IPS-15b (cell line): ENCODE measurements at regions not wholly inside any gene's neighbourhood (a gene's known extent, or its start where the extent isn't known, plus 50 kb on each side); places are given as distances from the start of the nearest gene placed in this dataset.

Source experiments
- H3K27me3 ChIP-seq: one replicate; pipeline ENCODE4 v1.6.1; 2013; ENCODE audit warnings: low read length; ENCODE audit not compliant: control insufficient read depth, insufficient read depth
- H3K36me3 ChIP-seq: one replicate; pipeline ENCODE4 v1.6.1; 2013; ENCODE audit warnings: low read length; ENCODE audit not compliant: control insufficient read depth, insufficient read depth
- H3K4me1 ChIP-seq: one replicate; pipeline ENCODE4 v1.6.1; 2013; ENCODE audit warnings: mild to moderate bottlenecking, low read length; ENCODE audit not compliant: control insufficient read depth, insufficient read depth
- H3K4me3 ChIP-seq: one replicate; pipeline ENCODE4 v1.5.1; 2013; ENCODE audit warnings: low read depth, low read length
- H3K9ac ChIP-seq: one replicate; pipeline ENCODE4 v1.6.1; 2013; ENCODE audit warnings: low read depth, mild to moderate bottlenecking, low read length
- H3K9me3 ChIP-seq: one replicate; pipeline ENCODE4 v1.6.1; 2013; ENCODE audit warnings: mild to moderate bottlenecking, low read length; ENCODE audit not compliant: control insufficient read depth, insufficient read depth

GRCh38 chr12:90153827-90154226, 445.2 kb upstream of the ATP2B1 start:
- H3K27me3 ChIP-seq, result no peaks in the 10 kb centered on the region
- H3K4me3 ChIP-seq, result no peak overlapping the region
- no peak overlapping the region for H3K9ac ChIP-seq
- no peaks in the 10 kb centered on the region for H3K36me3 ChIP-seq
- H3K4me1 ChIP-seq, result no peaks in the 10 kb centered on the region
- no peaks in the 10 kb centered on the region for H3K9me3 ChIP-seq

GRCh38 chr12:90152897-90153624, 444.4 kb upstream of the ATP2B1 start:
- Histone ChIP-seq H3K9me3 (no peaks in the 10 kb centered on the region), H3K36me3 (no peaks in the 10 kb centered on the region), H3K4me3 (no peak overlapping the region), H3K4me1 (no peaks in the 10 kb centered on the region), H3K27me3 (no peaks in the 10 kb centered on the region), H3K9ac (no peak overlapping the region)

- no peaks in the 10 kb centered on the region for H3K27me3 ChIP-seq
- no peaks in the 10 kb centered on the region for H3K36me3 ChIP-seq
- no peaks in the 10 kb centered on the region for H3K9me3 ChIP-seq
- H3K9ac ChIP-seq, result no peak overlapping the region
- H3K4me1 ChIP-seq, result no peaks in the 10 kb centered on the region
- H3K4me3 ChIP-seq, result no peak overlapping the region
Observed at GRCh38 chr12:90151491-90152015, 442.9 kb upstream of the ATP2B1 start.

- H3K4me1 ChIP-seq, result no peaks in the 10 kb centered on the region
- H3K9ac ChIP-seq, result no peak overlapping the region
- no peak overlapping the region for H3K4me3 ChIP-seq
- no peaks in the 10 kb centered on the region for H3K36me3 ChIP-seq
- H3K9me3 ChIP-seq, result no peaks in the 10 kb centered on the region
- H3K27me3 ChIP-seq, result no peaks in the 10 kb centered on the region
Observed at GRCh38 chr12:90149453-90149852, 440.8 kb upstream of the ATP2B1 start.

GRCh38 chr12:90129366-90130030, 420.9 kb upstream of the ATP2B1 start:
- Histone ChIP-seq H3K4me1 (no peaks in the 10 kb centered on the region), H3K27me3 (no peaks in the 10 kb centered on the region), H3K9ac (no peak overlapping the region), H3K4me3 (no peak overlapping the region), H3K9me3 (no peaks in the 10 kb centered on the region), H3K36me3 (no peaks in the 10 kb centered on the region)

GRCh38 chr12:90128526-90128925, 419.9 kb upstream of the ATP2B1 start:
- Histone ChIP-seq H3K27me3 (no peaks in the 10 kb centered on the region), H3K9me3 (no peaks in the 10 kb centered on the region), H3K36me3 (no peaks in the 10 kb centered on the region), H3K4me1 (no peaks in the 10 kb centered on the region), H3K4me3 (no peak overlapping the region), H3K9ac (no peak overlapping the region)

GRCh38 chr12:90126125-90126524, 417.5 kb upstream of the ATP2B1 start:
- H3K36me3 ChIP-seq, result no peaks in the 10 kb centered on the region
- no peaks in the 10 kb centered on the region for H3K9me3 ChIP-seq
- H3K4me3 ChIP-seq, result no peak overlapping the region
- H3K4me1 ChIP-seq, result no peaks in the 10 kb centered on the region
- no peaks in the 10 kb centered on the region for H3K27me3 ChIP-seq
- no peak overlapping the region for H3K9ac ChIP-seq

GRCh38 chr12:90124914-90125313, 416.3 kb upstream of the ATP2B1 start:
- Histone ChIP-seq H3K9ac (no peak overlapping the region), H3K4me3 (no peak overlapping the region), H3K9me3 (no peaks in the 10 kb centered on the region), H3K27me3 (no peaks in the 10 kb centered on the region), H3K4me1 (no peaks in the 10 kb centered on the region), H3K36me3 (no peaks in the 10 kb centered on the region)

- H3K4me1 ChIP-seq, result no peaks in the 10 kb centered on the region
- H3K4me3 ChIP-seq, result no peak overlapping the region
- H3K9ac ChIP-seq, result no peak overlapping the region
- no peaks in the 10 kb centered on the region for H3K9me3 ChIP-seq
- H3K36me3 ChIP-seq, result no peaks in the 10 kb centered on the region
- no peaks in the 10 kb centered on the region for H3K27me3 ChIP-seq
Observed at GRCh38 chr12:90124289-90124688, 415.7 kb upstream of the ATP2B1 start.

- Histone ChIP-seq H3K4me1 (no peaks in the 10 kb centered on the region), H3K36me3 (no peaks in the 10 kb centered on the region), H3K9me3 (no peaks in the 10 kb centered on the region), H3K9ac (no peak overlapping the region), H3K27me3 (no peaks in the 10 kb centered on the region), H3K4me3 (no peak overlapping the region)
Observed at GRCh38 chr12:90122681-90123080, 414.0 kb upstream of the ATP2B1 start.

GRCh38 chr12:90120627-90121026, 412.0 kb upstream of the ATP2B1 start:
- no peaks in the 10 kb centered on the region for H3K9me3 ChIP-seq

GRCh38 chr12:90112666-90113065, 404.0 kb upstream of the ATP2B1 start:
- no peaks in the 10 kb centered on the region for H3K27me3 ChIP-seq
- H3K9ac ChIP-seq, result no peak overlapping the region
- H3K9me3 ChIP-seq, result no peaks in the 10 kb centered on the region
- H3K4me3 ChIP-seq, result no peak overlapping the region
- H3K4me1 ChIP-seq, result no peaks in the 10 kb centered on the region
- no peaks in the 10 kb centered on the region for H3K36me3 ChIP-seq

More at GRCh38 chr12:90120627-90121026, 412.0 kb upstream of the ATP2B1 start:
- Histone ChIP-seq H3K9ac (no peak overlapping the region), H3K4me3 (no peak overlapping the region), H3K27me3 (no peaks in the 10 kb centered on the region), H3K36me3 (no peaks in the 10 kb centered on the region), H3K4me1 (no peaks in the 10 kb centered on the region)
